Mucosa of descending colon (tissue), 3 donors: ENCODE measurements at regions not wholly inside any gene's neighbourhood (a gene's known extent, or its start where the extent isn't known, plus 50 kb on each side); places are given as distances from the start of the nearest gene placed in this dataset.

Experiments
- ATAC-seq: fragments of 200-7000 bp; cut with Tn5 transposase; one replicate; pipeline ENCODE4 v1.9.1; 2020; ENCODE audit warnings: mild to moderate bottlenecking, moderate library complexity
- DNase-seq, 3 donors: peaks; one replicate each; pipeline ENCODE4 v3.0.0-alpha.2; 2020
- H3K36me3 ChIP-seq: fragments of 200-600 bp; one replicate; pipeline ENCODE4 v1.8.0; 2021; ENCODE audit warnings: low read depth, mild to moderate bottlenecking
- H3K4me1 ChIP-seq: fragments of 200-600 bp; one replicate; pipeline ENCODE4 v1.8.0; 2021; ENCODE audit warnings: low read depth, mild to moderate bottlenecking
- H3K4me3 ChIP-seq: fragments of 200-600 bp; one replicate; pipeline ENCODE4 v1.8.0; 2021; ENCODE audit warnings: mild to moderate bottlenecking
- H3K9me3 ChIP-seq: fragments of 200-600 bp; one replicate; pipeline ENCODE4 v1.8.0; 2021; ENCODE audit warnings: mild to moderate bottlenecking
- intact Hi-C, 2 donors: fragments of 100-400 bp; cut with DNase I in 1 of 2; cut with micrococcal nuclease in 1 of 2; formaldehyde crosslinking; loops; one replicate each; pipeline versions ENCODE4 v1.11.0 to v1.11.1; 2022; cut with DNase I, micrococcal nuclease
- TF ChIP-seq, protein P1 (sequence below): fragments of 200-600 bp; IDR thresholded peaks from one replicate; pipeline ENCODE4 v1.8.0; 2022; ENCODE audit warnings: antibody characterized with exemption, mild to moderate bottlenecking
- donor health status: DM: no; HTN: no; CAD: no; lungs with moderate emphysema.
- donor health status: DM: no; HTN: no; CAD: no.
- donor health status: DM: no; HTN: yes; CAD: no.

DNA sequence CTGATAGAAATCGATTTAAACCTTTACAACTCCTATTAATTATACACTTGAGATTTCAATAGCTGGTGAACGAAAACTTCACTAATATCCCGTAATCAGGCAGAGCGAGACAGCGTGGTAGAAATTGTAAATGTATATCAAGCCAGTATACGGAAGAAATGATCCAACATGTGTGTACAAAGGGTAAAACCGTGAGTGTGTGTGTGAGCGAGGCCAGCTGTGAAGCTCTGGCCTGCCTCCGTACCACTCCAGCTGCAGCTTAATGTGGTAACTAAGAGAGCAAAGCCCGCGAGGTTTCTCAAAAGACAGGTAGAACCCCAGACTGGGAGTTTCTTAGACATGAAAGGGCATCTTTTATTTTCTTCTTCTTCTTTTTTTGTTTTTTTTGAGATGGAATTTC lies 52.3 kb upstream of the ZNF516 start:
- Histone ChIP-seq H3K4me3 (no peak overlapping the region), H3K9me3 (no peaks in the 10 kb centered on the region), H3K36me3 (no peaks in the 10 kb centered on the region), H3K4me1 (no peaks in the 10 kb centered on the region)
- ATAC-seq = no peak
- no peak for DNase-seq
- TF ChIP-seq, protein P1, sequence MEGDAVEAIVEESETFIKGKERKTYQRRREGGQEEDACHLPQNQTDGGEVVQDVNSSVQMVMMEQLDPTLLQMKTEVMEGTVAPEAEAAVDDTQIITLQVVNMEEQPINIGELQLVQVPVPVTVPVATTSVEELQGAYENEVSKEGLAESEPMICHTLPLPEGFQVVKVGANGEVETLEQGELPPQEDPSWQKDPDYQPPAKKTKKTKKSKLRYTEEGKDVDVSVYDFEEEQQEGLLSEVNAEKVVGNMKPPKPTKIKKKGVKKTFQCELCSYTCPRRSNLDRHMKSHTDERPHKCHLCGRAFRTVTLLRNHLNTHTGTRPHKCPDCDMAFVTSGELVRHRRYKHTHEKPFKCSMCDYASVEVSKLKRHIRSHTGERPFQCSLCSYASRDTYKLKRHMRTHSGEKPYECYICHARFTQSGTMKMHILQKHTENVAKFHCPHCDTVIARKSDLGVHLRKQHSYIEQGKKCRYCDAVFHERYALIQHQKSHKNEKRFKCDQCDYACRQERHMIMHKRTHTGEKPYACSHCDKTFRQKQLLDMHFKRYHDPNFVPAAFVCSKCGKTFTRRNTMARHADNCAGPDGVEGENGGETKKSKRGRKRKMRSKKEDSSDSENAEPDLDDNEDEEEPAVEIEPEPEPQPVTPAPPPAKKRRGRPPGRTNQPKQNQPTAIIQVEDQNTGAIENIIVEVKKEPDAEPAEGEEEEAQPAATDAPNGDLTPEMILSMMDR = no peak
- intact Hi-C loops = no loop called here

- DNase-seq (no peak), ATAC-seq (no peak)
- no peaks in the 10 kb centered on the region for H3K4me1 ChIP-seq
- no peaks in the 10 kb centered on the region for H3K36me3 ChIP-seq
- H3K9me3 ChIP-seq = no peaks in the 10 kb centered on the region
- TF ChIP-seq, protein P1 = no peak
- no peak overlapping the region for H3K4me3 ChIP-seq
- intact Hi-C loops = no loop called here
These were observed 51.4 kb upstream of the ZNF516 start for GRCh38 chr18:76546436-76546835.

- Histone ChIP-seq H3K4me1 (no peaks in the 10 kb centered on the region), H3K4me3 (no peak overlapping the region), H3K36me3 (no peaks in the 10 kb centered on the region), H3K9me3 (no peaks in the 10 kb centered on the region)
- intact Hi-C loops = no loop called here
- DNase-seq (no peak), ATAC-seq (no peak)
- TF ChIP-seq, protein P1 = no peak
These were observed 51.0 kb upstream of the ZNF516 start for GRCh38 chr18:76546088-76546435.

DNA sequence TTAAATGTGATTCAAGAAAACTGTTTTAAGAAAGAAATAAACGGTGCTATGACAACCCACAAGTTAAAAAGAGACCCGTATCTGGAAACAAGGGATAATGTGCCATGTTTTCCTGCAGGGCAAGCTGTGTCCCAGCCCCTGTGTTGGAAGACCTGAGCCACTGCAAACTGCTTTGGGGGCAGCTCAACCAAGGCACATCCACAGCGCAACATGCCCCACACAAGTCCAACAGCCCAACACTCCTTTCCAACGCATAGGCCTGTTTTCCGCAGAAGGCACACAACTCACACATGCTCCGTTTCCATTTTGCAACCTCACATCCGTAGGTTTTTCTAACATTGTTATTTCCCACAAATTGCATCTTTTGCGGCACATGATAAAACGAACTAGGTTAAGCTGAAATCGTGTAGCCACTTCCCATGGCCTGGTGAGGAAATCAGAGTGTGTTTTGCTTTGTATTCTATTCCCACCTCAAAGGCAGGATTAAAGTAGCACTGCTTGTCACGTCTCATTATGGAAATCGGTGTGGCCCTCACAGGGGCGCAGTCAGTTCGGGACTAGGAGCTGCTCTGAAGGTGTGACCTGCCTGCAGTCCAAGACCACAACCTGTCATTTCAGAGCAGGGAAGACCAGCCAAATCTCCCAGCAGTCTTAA lies 50.5 kb upstream of the ZNF516 start:
- TF ChIP-seq, protein P1 = no peak
- intact Hi-C loops = no loop called here
- Histone ChIP-seq H3K4me3 (no peak overlapping the region), H3K9me3 (no peaks in the 10 kb centered on the region), H3K4me1 (no peaks in the 10 kb centered on the region), H3K36me3 (no peaks in the 10 kb centered on the region)
- DNase-seq (no peak), ATAC-seq (no peak)

DNA sequence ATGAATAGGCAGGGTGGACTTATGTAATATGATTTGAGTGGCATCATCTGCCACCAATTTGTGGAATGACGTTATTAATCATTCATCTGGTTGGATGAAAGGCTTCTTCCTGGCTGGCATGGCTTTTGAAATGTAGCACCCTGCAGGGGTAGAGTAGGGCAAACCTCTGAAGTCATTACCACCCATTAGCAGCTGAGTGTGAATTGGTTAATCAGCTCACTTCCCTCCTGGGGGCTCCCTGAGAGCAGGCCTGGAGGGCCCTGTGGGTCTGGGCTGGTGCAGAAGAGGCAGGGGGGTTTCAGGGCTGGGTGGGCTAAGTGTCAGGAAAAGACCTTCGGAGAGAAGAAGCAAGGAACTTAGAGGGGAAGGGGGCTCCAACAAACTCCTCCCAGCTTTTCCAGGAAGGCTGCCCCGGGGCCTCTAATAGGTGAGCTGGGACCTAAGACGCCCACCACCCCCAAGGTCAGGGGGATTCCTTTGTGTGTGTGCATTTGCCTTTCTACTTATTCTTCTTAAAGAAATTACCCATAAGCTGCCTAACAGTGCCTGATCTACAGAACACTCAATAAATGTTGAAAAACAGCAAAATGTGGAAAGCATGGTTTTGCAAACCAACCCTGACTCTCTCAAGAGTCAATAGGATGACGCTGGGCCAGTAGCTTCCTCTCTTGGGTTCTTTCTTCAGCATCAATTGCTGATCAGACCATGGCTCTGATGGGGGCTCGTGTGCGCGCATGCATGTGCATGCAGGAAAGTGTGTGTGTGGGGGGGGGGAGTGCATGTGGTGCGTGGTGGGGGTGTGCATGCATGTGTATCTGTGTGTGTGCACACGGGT lies 49.7 kb upstream of the ZNF516 start:
- Histone ChIP-seq H3K9me3 (no peaks in the 10 kb centered on the region), H3K4me3 (no peak overlapping the region), H3K4me1 (no peaks in the 10 kb centered on the region), H3K36me3 (no peaks in the 10 kb centered on the region)
- TF ChIP-seq, protein P1 = no peak
- intact Hi-C loops = no loop called here
- no peak for DNase-seq
- no peak for ATAC-seq
